T-cell (primary cell): ENCODE measurements at regions not wholly inside any gene's neighbourhood (a gene's known extent, or its start where the extent isn't known, plus 50 kb on each side); places are given as distances from the start of the nearest gene placed in this dataset.

Source experiments
- ATAC-seq, 4 experiments: fragments of 200-7000 bp in 3 of 4; fragments of 150-1000 bp in 1 of 4; cut with Tn5 transposase; replicated peaks in 1 of 4; 1 replicate in 3 of 4; 2 replicates in 1 of 4; pipeline ENCODE4 v1.10.0; 2021; ENCODE audit warnings: moderate library complexity in 3 of 4, mild to moderate bottlenecking in 2 of 4, moderate number of reproducible peaks in 1 of 4
- CTCF ChIA-PET, 2 donors: fragments of 300-600 bp; sonication (Branson Sonifier 250); formaldehyde crosslinking; loops; one replicate each; lab custom pipeline; 2022; ENCODE audit warnings: antibody characterized with exemption in 2 of 2; lab: Charles Lee
- POLR2A ChIA-PET, 2 donors: fragments of 300-600 bp; sonication (Branson Sonifier 250); formaldehyde crosslinking; loops; one replicate each; lab custom pipeline; 2022; ENCODE audit warnings: antibody characterized with exemption in 2 of 2; lab: Charles Lee
- DNase-seq, 35 experiments: peaks; one replicate each; pipeline versions ENCODE4 v3.0.0 to v3.0.0-alpha.2; 2013 to 2023
- H3K27ac ChIP-seq: one replicate; pipeline ENCODE4 v1.5.1; 2013; ENCODE audit warnings: low read length
- H3K27me3 ChIP-seq, 2 experiments: replicated peaks in 1 of 2; 1 replicate in 1 of 2; 2 replicates in 1 of 2; pipeline versions ENCODE4 v1.6.1 to v1.7.0; 2013; ENCODE audit warnings: low read length in 1 of 2, mixed read lengths in 1 of 2; ENCODE audit not compliant: control insufficient read depth in 2 of 2, insufficient read depth in 2 of 2; ENCODE audit errors: extremely low read depth in 1 of 2
- H3K36me3 ChIP-seq, 2 donors: 1 replicate in 1 of 2; 2 replicates in 1 of 2; pipeline versions ENCODE4 v1.6.1 to v1.7.0; 2013; ENCODE audit warnings: low read length in 1 of 2; ENCODE audit not compliant: control insufficient read depth in 2 of 2, insufficient read depth in 1 of 2; ENCODE audit errors: extremely low read depth in 1 of 2
- H3K4me1 ChIP-seq, 2 experiments: 1 replicate in 1 of 2; 2 replicates in 1 of 2; pipeline versions ENCODE4 v1.6.1 to v1.7.0; 2013; ENCODE audit warnings: low read length in 2 of 2, mixed read lengths in 1 of 2; ENCODE audit not compliant: insufficient read depth in 2 of 2, control insufficient read depth in 1 of 2; ENCODE audit errors: extremely low read depth in 1 of 2
- H3K4me3 ChIP-seq, 2 donors: 1 replicate in 1 of 2; 2 replicates in 1 of 2; pipeline versions ENCODE4 v1.5.1 to v1.7.0; 2013; ENCODE audit warnings: mild to moderate bottlenecking in 2 of 2, low read length in 1 of 2, moderate library complexity in 1 of 2; ENCODE audit not compliant: control insufficient read depth in 1 of 2; ENCODE audit errors: extremely low read depth in 1 of 2
- H3K9me3 ChIP-seq: 2 replicates; pipeline ENCODE4 v1.7.0; 2013
- H3K27ac Mint-ChIP-seq, 2 donors: one replicate each; pipeline ENCODE4 v1.8.0; 2020 to 2021; ENCODE audit warnings: mild to moderate bottlenecking in 2 of 2, mixed read lengths in 2 of 2
- H3K27me3 Mint-ChIP-seq, 2 donors: one replicate each; pipeline ENCODE4 v1.8.0; 2021 to 2022; ENCODE audit warnings: mixed read lengths in 2 of 2
- H3K36me3 Mint-ChIP-seq: one replicate; pipeline ENCODE4 v1.8.0; 2021; ENCODE audit warnings: mixed read lengths
- H3K4me1 Mint-ChIP-seq, 3 donors: one replicate each; pipeline ENCODE4 v1.8.0; 2020 to 2022; ENCODE audit warnings: mixed read lengths in 3 of 3, mild to moderate bottlenecking in 1 of 3
- H3K4me3 Mint-ChIP-seq, 3 donors: one replicate each; pipeline ENCODE4 v1.8.0; 2020 to 2022; ENCODE audit warnings: mild to moderate bottlenecking in 3 of 3, mixed read lengths in 3 of 3, moderate library complexity in 3 of 3
- H3K9me3 Mint-ChIP-seq, 3 donors: one replicate each; pipeline ENCODE4 v1.8.0; 2020 to 2022; ENCODE audit warnings: mixed read lengths in 3 of 3
- WGBS: methylation state at CpG from one replicate; pipeline ENCODE4 v1.1.5; 2013; ENCODE audit warnings: missing lambda C conversion rate; ENCODE audit not compliant: insufficient coverage; 5-methylcytosine and 5-hydroxymethylcytosine counted together

GRCh38 chr14:32012062-32012461 lies 65.0 kb upstream of the ARHGAP5 start:
- POLR2A ChIA-PET: no interaction called here
- no peak overlapping the region for H3K27ac Mint-ChIP-seq
- H3K9me3 Mint-ChIP-seq: no peaks in the 10 kb centered on the region
- Histone ChIP-seq H3K9me3 (no peaks in the 10 kb centered on the region), H3K4me1 (no peaks in the 10 kb centered on the region), H3K27ac (no peak overlapping the region), H3K27me3 (no peaks in the 10 kb centered on the region), H3K36me3 (no peaks in the 10 kb centered on the region), H3K4me3 (no peak overlapping the region)
- peaks cover 5 to 17% of the 10 kb centered on the region in 2 donors for H3K27me3 Mint-ChIP-seq
- ATAC-seq (no peak), DNase-seq (no peak)
- no peaks in the 10 kb centered on the region for H3K36me3 Mint-ChIP-seq
- H3K4me3 Mint-ChIP-seq: no peak overlapping the region
- CTCF ChIA-PET: no interaction called here
- H3K4me1 Mint-ChIP-seq: no peaks in the 10 kb centered on the region

- Histone ChIP-seq H3K4me1 (no peaks in the 10 kb centered on the region), H3K9me3 (no peaks in the 10 kb centered on the region), H3K27ac (no peak overlapping the region), H3K27me3 (no peaks in the 10 kb centered on the region), H3K4me3 (no peak overlapping the region), H3K36me3 (no peaks in the 10 kb centered on the region)
- no peaks in the 10 kb centered on the region for H3K9me3 Mint-ChIP-seq
- 33% methylated on average over 1 of the region's 1 CpG for WGBS
- H3K4me1 Mint-ChIP-seq: no peaks in the 10 kb centered on the region
- ChIA-PET POLR2A (no interaction called here), CTCF (no interaction called here)
- no peaks in the 10 kb centered on the region for H3K36me3 Mint-ChIP-seq
- H3K27ac Mint-ChIP-seq: no peak overlapping the region
- DNase-seq: no peak
- no peak overlapping the region for H3K4me3 Mint-ChIP-seq
- H3K27me3 Mint-ChIP-seq: peaks cover 5 to 17% of the 10 kb centered on the region in 2 donors
- ATAC-seq: no peak
Measured at GRCh38 chr14:32012571-32012970, 64.5 kb upstream of the ARHGAP5 start.

- Mint-ChIP-seq H3K36me3 (no peaks in the 10 kb centered on the region), H3K9me3 (no peaks in the 10 kb centered on the region), H3K4me3 (no peak overlapping the region), H3K27me3 (peaks cover 5 to 17% of the 10 kb centered on the region in 2 donors), H3K27ac (no peak overlapping the region), H3K4me1 (no peaks in the 10 kb centered on the region)
- ChIA-PET POLR2A (no interaction called here), CTCF (no interaction called here)
- ATAC-seq (no peak), DNase-seq (no peak)
- Histone ChIP-seq H3K27me3 (no peaks in the 10 kb centered on the region), H3K27ac (no peak overlapping the region), H3K4me3 (no peak overlapping the region), H3K4me1 (no peaks in the 10 kb centered on the region), H3K9me3 (no peaks in the 10 kb centered on the region), H3K36me3 (no peaks in the 10 kb centered on the region)
- WGBS: 83% methylated on average over 5 of the region's 6 CpGs
Measured at GRCh38 chr14:32013083-32013482, 64.0 kb upstream of the ARHGAP5 start.

GRCh38 chr14:32014057-32014456 lies 63.0 kb upstream of the ARHGAP5 start:
- Mint-ChIP-seq H3K4me3 (no peak overlapping the region), H3K27me3 (peaks cover 5 to 20% of the 10 kb centered on the region in 2 donors), H3K27ac (no peak overlapping the region), H3K36me3 (no peaks in the 10 kb centered on the region), H3K9me3 (no peaks in the 10 kb centered on the region), H3K4me1 (no peaks in the 10 kb centered on the region)
- Histone ChIP-seq H3K4me3 (no peak overlapping the region), H3K27ac (no peak overlapping the region), H3K9me3 (no peaks in the 10 kb centered on the region), H3K4me1 (no peaks in the 10 kb centered on the region), H3K27me3 (no peaks in the 10 kb centered on the region), H3K36me3 (no peaks in the 10 kb centered on the region)
- WGBS: 71% methylated on average over 1 of the region's 1 CpG
- POLR2A ChIA-PET: no interaction called here
- no peak for ATAC-seq
- CTCF ChIA-PET: no interaction called here
- no peak for DNase-seq

- ATAC-seq: no peak
- no peaks in the 10 kb centered on the region for H3K36me3 Mint-ChIP-seq
- H3K4me3 Mint-ChIP-seq: no peak overlapping the region
- H3K4me3 ChIP-seq: no peak overlapping the region
- DNase-seq: no peak
- H3K9me3 ChIP-seq: no peaks in the 10 kb centered on the region
- H3K4me1 ChIP-seq: no peaks in the 10 kb centered on the region
- H3K27ac Mint-ChIP-seq: no peak overlapping the region
- H3K4me1 Mint-ChIP-seq: no peaks in the 10 kb centered on the region
- ChIA-PET CTCF (no interaction called here), POLR2A (no interaction called here)
- no CpG with 5 or more reads among the region's 4 CpGs for WGBS
- no peaks in the 10 kb centered on the region for H3K36me3 ChIP-seq
- no peaks in the 10 kb centered on the region for H3K9me3 Mint-ChIP-seq
- no peaks in the 10 kb centered on the region for H3K27me3 ChIP-seq
- peaks cover 5 to 21% of the 10 kb centered on the region in 2 donors for H3K27me3 Mint-ChIP-seq
- H3K27ac ChIP-seq: no peak overlapping the region
Measured at GRCh38 chr14:32014498-32014897, 62.6 kb upstream of the ARHGAP5 start.

- DNase-seq (no peak), ATAC-seq (no peak)
- Mint-ChIP-seq H3K36me3 (no peaks in the 10 kb centered on the region), H3K4me3 (no peak overlapping the region), H3K9me3 (no peaks in the 10 kb centered on the region), H3K27me3 (peaks cover 5 to 18% of the 10 kb centered on the region in 2 donors), H3K27ac (no peak overlapping the region), H3K4me1 (no peaks in the 10 kb centered on the region)
- WGBS: 100% methylated on average over 2 of the region's 4 CpGs
- Histone ChIP-seq H3K4me3 (no peak overlapping the region), H3K27me3 (no peaks in the 10 kb centered on the region), H3K36me3 (no peaks in the 10 kb centered on the region), H3K9me3 (no peaks in the 10 kb centered on the region), H3K27ac (no peak overlapping the region), H3K4me1 (no peaks in the 10 kb centered on the region)
- ChIA-PET POLR2A (no interaction called here), CTCF (no interaction called here)
Measured at GRCh38 chr14:32015166-32015565, 61.9 kb upstream of the ARHGAP5 start.

GRCh38 chr14:32017587-32017986 lies 59.5 kb upstream of the ARHGAP5 start:
- no peaks in the 10 kb centered on the region for H3K36me3 Mint-ChIP-seq
- no peak overlapping the region for H3K4me3 ChIP-seq
- ATAC-seq: no peak
- H3K4me1 ChIP-seq: no peaks in the 10 kb centered on the region
- ChIA-PET CTCF (interaction anchor here in 1 of 2 donors (0.7 kb wide), 1 partner anchor 214 kb away, joined by 3 read pairs; no protein-coding TSS in a partner anchor), POLR2A (no interaction called here)
- H3K27me3 Mint-ChIP-seq: peaks cover 3 to 13% of the 10 kb centered on the region in 2 donors
- H3K4me1 Mint-ChIP-seq: no peaks in the 10 kb centered on the region
- H3K27ac ChIP-seq: no peak overlapping the region
- H3K27ac Mint-ChIP-seq: no peak overlapping the region
- no peaks in the 10 kb centered on the region for H3K9me3 ChIP-seq
- no peaks in the 10 kb centered on the region for H3K36me3 ChIP-seq
- H3K27me3 ChIP-seq: no peaks in the 10 kb centered on the region
- no peaks in the 10 kb centered on the region for H3K9me3 Mint-ChIP-seq
- H3K4me3 Mint-ChIP-seq: no peak overlapping the region
- DNase-seq: no peak
